ENCODE measurements at regions not wholly inside any gene's neighbourhood (a gene's known extent, or its start where the extent isn't known, plus 50 kb on each side); places are given as distances from the start of the nearest gene placed in this dataset.

- TF ChIP-seq CTCF (IDR thresholded peaks at IDR 0.05; ENCODE audit: insufficient read depth, low read depth, low read length) (no peak), EZH2 (IDR thresholded peaks at IDR 0.05; ENCODE audit: insufficient read depth, low read length) (no peak)
- Mint-ChIP-seq H3K9me3 (ENCODE audit: unreplicated experiment) (no peaks in the 10 kb centered on the region), H3K4me1 (ENCODE audit: low read depth, unreplicated experiment) (no peaks in the 10 kb centered on the region), H3K27ac (ENCODE audit: unreplicated experiment) (no peak overlapping the region), H3K27me3 (ENCODE audit: low read depth, unreplicated experiment) (no peaks in the 10 kb centered on the region), H3K36me3 (ENCODE audit: low read depth, unreplicated experiment) (no peaks in the 10 kb centered on the region), H3K4me3 (ENCODE audit: unreplicated experiment) (no peak overlapping the region)
- no peaks in the 10 kb centered on the region for H3K36me3 ChIP-seq (ENCODE audit: insufficient read depth, low read length)
- FAIRE-seq: no peak
- no peak overlapping the region for H2AFZ ChIP-seq (ENCODE audit: low read depth, low read length)
- H3K4me2 ChIP-seq (ENCODE audit: low read length): no peak overlapping the region
- no peak overlapping the region for H3K4me3 ChIP-seq (ENCODE audit: insufficient read depth, low read depth, low read length)
- no peak overlapping the region for H3K27ac ChIP-seq (ENCODE audit: low read depth, low read length)
- no peaks in the 10 kb centered on the region for H3K27me3 ChIP-seq (ENCODE audit: insufficient read depth, low read length)
- H3K9me3 ChIP-seq (ENCODE audit: insufficient read depth, low read depth, low read length): peaks cover 6% of the 10 kb centered on the region
- no peak overlapping the region for H3K9ac ChIP-seq (ENCODE audit: low read length)
- no peak for DNase-seq (ENCODE audit: low read depth)
- no peaks in the 10 kb centered on the region for H3K4me1 ChIP-seq (ENCODE audit: insufficient read depth, low read length)
- H3K79me2 ChIP-seq (ENCODE audit: insufficient read depth, low read length): no peaks in the 10 kb centered on the region
- H4K20me1 ChIP-seq (ENCODE audit: insufficient read depth, low read length): no peaks in the 10 kb centered on the region
Observed at GRCh38 chr16:76052725-76053124, 224.5 kb upstream of the CNTNAP4 start.

GRCh38 chr16:76059186-76059585, 218.0 kb upstream of the CNTNAP4 start:
- H3K4me2 ChIP-seq (ENCODE audit: low read length): no peak overlapping the region
- no peak overlapping the region for H3K4me3 Mint-ChIP-seq (ENCODE audit: unreplicated experiment)
- FAIRE-seq: no peak

More at GRCh38 chr16:76059186-76059585, 218.0 kb upstream of the CNTNAP4 start:
- Histone ChIP-seq H3K4me1 (ENCODE audit: insufficient read depth, low read length) (no peaks in the 10 kb centered on the region), H3K36me3 (ENCODE audit: insufficient read depth, low read length) (no peaks in the 10 kb centered on the region), H3K9ac (ENCODE audit: low read length) (no peak overlapping the region), H3K4me3 (ENCODE audit: insufficient read depth, low read depth, low read length) (no peak overlapping the region), H3K27me3 (ENCODE audit: insufficient read depth, low read length) (no peaks in the 10 kb centered on the region), H2AFZ (ENCODE audit: low read depth, low read length) (no peak overlapping the region), H3K27ac (ENCODE audit: low read depth, low read length) (no peak overlapping the region), H3K79me2 (ENCODE audit: insufficient read depth, low read length) (no peaks in the 10 kb centered on the region), H3K9me3 (ENCODE audit: insufficient read depth, low read depth, low read length) (no peaks in the 10 kb centered on the region), H4K20me1 (ENCODE audit: insufficient read depth, low read length) (no peaks in the 10 kb centered on the region)
- no peaks in the 10 kb centered on the region for H3K9me3 Mint-ChIP-seq (ENCODE audit: unreplicated experiment)
- DNase-seq (ENCODE audit: low read depth): no peak
- TF ChIP-seq CTCF (IDR thresholded peaks at IDR 0.05; ENCODE audit: insufficient read depth, low read depth, low read length) (no peak), EZH2 (IDR thresholded peaks at IDR 0.05; ENCODE audit: insufficient read depth, low read length) (no peak)
- no peaks in the 10 kb centered on the region for H3K36me3 Mint-ChIP-seq (ENCODE audit: low read depth, unreplicated experiment)
- no peaks in the 10 kb centered on the region for H3K4me1 Mint-ChIP-seq (ENCODE audit: low read depth, unreplicated experiment)
- no peaks in the 10 kb centered on the region for H3K27me3 Mint-ChIP-seq (ENCODE audit: low read depth, unreplicated experiment)
- no peak overlapping the region for H3K27ac Mint-ChIP-seq (ENCODE audit: unreplicated experiment)

All from astrocyte (in vitro differentiated cells and primary cell).